ENCODE measurements at regions not wholly inside any gene's neighbourhood (a gene's known extent, or its start where the extent isn't known, plus 50 kb on each side); places are given as distances from the start of the nearest gene placed in this dataset.

GRCh38 chr7:130879191-130879590 lies 145.2 kb upstream of the KLF14 start:
- no peak for DNase-seq
- peaks cover 11% of the 10 kb centered on the region; the same call in 1 of the 2 replicates for H3K36me3 ChIP-seq
- H3K27ac ChIP-seq: no peak overlapping the region
- H3K9me3 ChIP-seq (replicated peaks): no peaks in the 10 kb centered on the region
- H3K4me3 ChIP-seq: no peak overlapping the region
- no peaks in the 10 kb centered on the region for H3K4me1 ChIP-seq
- no peaks in the 10 kb centered on the region for H3K27me3 ChIP-seq

- DNase-seq: no peak
- Histone ChIP-seq H3K27ac (no peak overlapping the region), H3K4me3 (no peak overlapping the region), H3K27me3 (no peaks in the 10 kb centered on the region), H3K4me1 (no peaks in the 10 kb centered on the region), H3K9me3 (replicated peaks) (no peaks in the 10 kb centered on the region), H3K36me3 (peaks cover 14% of the 10 kb centered on the region; the same call in 1 of the 2 replicates)
These were observed 146.7 kb upstream of the KLF14 start for GRCh38 chr7:130880668-130881067.

GRCh38 chr7:130881091-130881798 lies 147.2 kb upstream of the KLF14 start:
- Histone ChIP-seq H3K27me3 (no peaks in the 10 kb centered on the region), H3K36me3 (peaks cover 14% of the 10 kb centered on the region; the same call in 1 of the 2 replicates), H3K27ac (no peak overlapping the region), H3K4me1 (no peaks in the 10 kb centered on the region), H3K4me3 (no peak overlapping the region), H3K9me3 (replicated peaks) (no peaks in the 10 kb centered on the region)
- no peak for DNase-seq

GRCh38 chr7:130881799-130882141 lies 147.8 kb upstream of the KLF14 start:
- Histone ChIP-seq H3K9me3 (replicated peaks) (no peaks in the 10 kb centered on the region), H3K27ac (no peak overlapping the region), H3K27me3 (no peaks in the 10 kb centered on the region), H3K4me3 (no peak overlapping the region), H3K4me1 (peaks cover 2% of the 10 kb centered on the region), H3K36me3 (peaks cover 8% of the 10 kb centered on the region; the same call in 1 of the 2 replicates)
- DNase-seq: no peak

DNA sequence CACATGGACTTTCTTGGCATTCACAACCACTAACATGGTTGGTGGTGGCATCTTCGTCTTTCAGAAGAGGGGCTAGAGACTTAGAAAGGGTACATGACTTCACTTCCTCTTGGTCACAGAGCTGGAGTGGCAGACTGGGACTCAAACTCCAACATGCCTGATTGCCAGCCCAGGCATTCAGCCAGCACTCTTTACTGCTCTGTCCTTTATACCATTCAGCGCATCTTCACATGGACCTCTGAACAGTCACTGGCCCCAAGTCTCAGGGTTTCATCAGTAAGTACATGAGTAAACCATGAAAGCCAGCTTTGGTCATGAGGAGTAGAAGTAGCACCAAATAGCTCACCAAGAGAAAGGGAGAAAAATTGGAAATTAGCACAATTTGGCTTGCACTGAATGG lies 148.4 kb upstream of the KLF14 start:
- Histone ChIP-seq H3K27ac (no peak overlapping the region), H3K9me3 (replicated peaks) (no peaks in the 10 kb centered on the region), H3K27me3 (no peaks in the 10 kb centered on the region), H3K36me3 (peaks cover 5% of the 10 kb centered on the region; the same call in 1 of the 2 replicates), H3K4me3 (no peak overlapping the region), H3K4me1 (peaks cover 9% of the 10 kb centered on the region)
- DNase-seq: no peak

- Histone ChIP-seq H3K4me3 (no peak overlapping the region), H3K36me3 (peaks cover 2% of the 10 kb centered on the region; the same call in 1 of the 2 replicates), H3K4me1 (peaks cover 14% of the 10 kb centered on the region), H3K9me3 (replicated peaks) (no peaks in the 10 kb centered on the region), H3K27ac (no peak overlapping the region), H3K27me3 (no peaks in the 10 kb centered on the region)
- no peak for DNase-seq
These were observed 149.9 kb upstream of the KLF14 start for GRCh38 chr7:130883928-130884327.

DNA sequence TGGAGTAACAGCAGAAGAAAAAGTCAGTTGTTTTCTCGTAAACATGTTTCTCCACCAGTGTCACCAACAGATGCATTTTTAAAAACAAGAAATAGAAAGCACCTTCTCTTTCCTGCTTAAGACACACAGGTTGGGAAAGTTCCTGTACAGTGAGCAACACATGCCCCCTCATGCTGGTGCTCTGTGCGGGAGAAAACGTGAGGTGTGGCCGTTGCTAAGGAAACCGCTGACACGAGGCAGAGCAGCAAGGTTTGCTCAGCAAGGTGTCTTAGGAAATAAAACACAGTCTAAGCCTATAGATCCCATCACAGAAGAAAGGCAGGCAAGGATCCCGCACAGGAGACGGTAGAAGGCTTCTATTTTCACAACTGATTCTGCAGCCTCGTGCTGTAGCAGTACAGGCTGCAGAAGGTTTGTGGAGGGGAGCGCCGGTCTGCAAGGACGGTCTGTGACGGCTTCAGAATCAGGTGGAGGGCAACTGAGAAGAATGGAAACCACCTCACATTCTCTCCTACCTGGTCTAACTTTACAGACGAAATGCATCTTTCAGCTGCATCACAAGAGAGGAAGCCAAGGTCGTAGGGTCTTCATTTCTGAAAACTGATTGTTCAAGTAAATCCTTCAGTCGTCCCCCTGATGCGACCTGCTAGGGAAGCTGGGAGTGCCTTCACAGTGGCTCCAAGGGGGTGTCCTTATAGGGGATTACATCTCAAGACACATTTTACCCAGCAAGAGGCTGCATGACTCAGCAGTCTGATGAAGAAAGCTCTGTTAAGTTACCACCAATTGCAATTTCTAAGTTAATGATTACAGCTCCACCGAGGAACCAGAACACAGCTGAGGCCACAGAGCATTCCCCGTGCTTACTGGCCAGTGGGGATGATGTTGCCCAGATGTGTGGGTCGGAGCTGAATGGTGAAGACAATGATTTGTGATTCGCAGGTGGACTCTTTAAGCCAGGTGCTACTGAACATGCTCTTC lies 150.7 kb upstream of the KLF14 start:
- H3K4me1 ChIP-seq: peaks cover 14% of the 10 kb centered on the region
- H3K9me3 ChIP-seq (replicated peaks): no peaks in the 10 kb centered on the region
- no peak for DNase-seq
- no peak overlapping the region for H3K27ac ChIP-seq
- H3K4me3 ChIP-seq: no peak overlapping the region
- peaks cover 2% of the 10 kb centered on the region; the same call in 1 of the 2 replicates for H3K36me3 ChIP-seq
- H3K27me3 ChIP-seq: no peaks in the 10 kb centered on the region

- no peak overlapping the region; the same call in 1 of the 2 replicates for H3K27ac ChIP-seq
These were observed 152.6 kb upstream of the KLF14 start for GRCh38 chr7:130886438-130887135.

DNA sequence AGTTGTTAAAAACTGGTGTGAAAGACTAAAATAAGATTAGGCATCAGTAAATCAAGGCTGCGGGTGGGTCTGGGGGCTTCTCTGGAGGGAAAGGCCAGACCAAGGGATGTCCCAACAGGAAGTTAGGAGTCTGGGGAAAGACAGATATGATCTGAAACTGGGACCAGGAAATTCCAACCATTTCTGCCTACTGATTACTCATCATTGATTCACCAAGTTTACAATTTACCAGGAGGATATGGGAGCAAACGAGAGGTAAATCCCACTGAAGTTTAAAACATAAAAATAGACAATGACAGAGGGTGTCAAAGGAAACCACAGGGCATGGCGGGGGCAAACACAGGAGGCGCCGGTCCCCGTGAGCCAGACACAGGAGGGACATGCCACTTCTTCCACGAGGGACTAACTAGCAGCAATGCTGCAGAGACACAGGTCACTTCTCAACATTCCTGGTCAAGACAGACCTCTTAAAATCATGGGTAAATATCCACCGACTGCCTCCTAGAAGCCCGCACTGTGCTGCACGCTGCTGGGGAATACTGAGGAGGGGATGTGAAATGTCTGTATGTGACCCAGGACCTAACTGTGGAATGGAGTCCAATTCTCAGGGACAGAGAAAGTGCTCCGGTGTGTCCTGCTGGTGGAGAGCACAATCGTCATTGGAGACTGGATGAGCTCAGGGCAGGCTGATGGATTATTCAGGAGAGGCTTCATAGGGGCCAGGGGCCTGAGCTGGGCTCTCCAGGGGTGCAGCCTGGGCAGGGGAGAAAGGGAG lies 153.4 kb upstream of the KLF14 start:
- DNase-seq: no peak
- peaks cover 14% of the 10 kb centered on the region for H3K4me1 ChIP-seq
- no peak overlapping the region for H3K4me3 ChIP-seq
- H3K9me3 ChIP-seq (replicated peaks): no peaks in the 10 kb centered on the region
- H3K27me3 ChIP-seq: no peaks in the 10 kb centered on the region
- no peak overlapping the region; the same call in 1 of the 2 replicates for H3K27ac ChIP-seq
- H3K36me3 ChIP-seq: peaks cover 2% of the 10 kb centered on the region; the same call in 1 of the 2 replicates

More at GRCh38 chr7:130886438-130887135, 152.6 kb upstream of the KLF14 start:
- Histone ChIP-seq H3K4me3 (no peak overlapping the region), H3K27me3 (no peaks in the 10 kb centered on the region), H3K9me3 (replicated peaks) (no peaks in the 10 kb centered on the region), H3K36me3 (peaks cover 2% of the 10 kb centered on the region; the same call in 1 of the 2 replicates), H3K4me1 (peaks cover 14% of the 10 kb centered on the region)
- no peak for DNase-seq

DNA sequence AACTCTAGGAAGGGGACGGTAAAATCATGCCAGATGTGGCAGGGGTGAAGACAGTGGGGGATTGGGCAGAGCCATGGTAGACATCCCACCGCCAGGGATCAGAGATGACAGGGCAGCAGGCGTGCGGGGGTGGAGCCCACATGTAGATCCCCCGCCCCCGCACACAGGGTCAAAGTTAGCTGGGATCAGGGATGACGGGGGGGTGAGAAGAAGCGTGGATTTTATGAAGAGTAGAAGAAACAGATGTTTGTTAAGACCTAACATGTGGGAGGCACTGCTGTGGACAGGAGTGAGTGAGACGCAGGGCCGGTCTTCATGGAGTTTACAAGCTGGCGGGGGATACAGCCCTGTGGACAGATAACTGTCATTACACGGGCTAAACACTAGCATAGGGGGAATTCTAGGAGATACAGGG lies 154.0 kb upstream of the KLF14 start:
- H3K4me3 ChIP-seq: no peak overlapping the region
- no peaks in the 10 kb centered on the region for H3K9me3 ChIP-seq (replicated peaks)
- peaks cover 2% of the 10 kb centered on the region; the same call in 1 of the 2 replicates for H3K36me3 ChIP-seq

DNA sequence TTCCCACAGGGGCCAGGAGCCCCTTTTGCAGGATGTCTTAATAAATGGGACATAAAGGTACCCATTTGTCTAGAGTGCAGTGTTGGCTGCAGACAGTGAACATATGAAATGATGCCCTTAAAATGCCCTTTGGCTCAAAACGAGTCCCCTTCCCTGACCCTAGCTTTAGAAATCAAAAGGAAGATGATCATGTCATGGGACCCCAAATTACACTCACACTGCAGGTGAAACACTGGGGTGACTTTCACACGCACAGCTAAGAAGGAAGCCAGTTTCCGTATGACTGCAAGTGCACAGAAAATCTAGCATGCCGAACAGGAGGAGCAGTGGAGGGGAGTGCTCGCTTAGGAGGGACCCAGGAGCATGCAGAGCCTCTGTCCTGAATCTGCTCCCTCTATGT lies 154.5 kb upstream of the KLF14 start:
- no peaks in the 10 kb centered on the region for H3K27me3 ChIP-seq
- no peaks in the 10 kb centered on the region for H3K9me3 ChIP-seq (replicated peaks)
- H3K4me3 ChIP-seq: no peak overlapping the region
- peaks cover 2% of the 10 kb centered on the region; the same call in 1 of the 2 replicates for H3K36me3 ChIP-seq
- DNase-seq: no peak
- H3K27ac ChIP-seq: no peak overlapping the region
- peaks cover 15% of the 10 kb centered on the region for H3K4me1 ChIP-seq

More for the DNA sequence above, 154.0 kb upstream of the KLF14 start:
- DNase-seq: no peak
- Histone ChIP-seq H3K4me1 (peaks cover 14% of the 10 kb centered on the region), H3K27ac (no peak overlapping the region), H3K27me3 (no peaks in the 10 kb centered on the region)

DNA sequence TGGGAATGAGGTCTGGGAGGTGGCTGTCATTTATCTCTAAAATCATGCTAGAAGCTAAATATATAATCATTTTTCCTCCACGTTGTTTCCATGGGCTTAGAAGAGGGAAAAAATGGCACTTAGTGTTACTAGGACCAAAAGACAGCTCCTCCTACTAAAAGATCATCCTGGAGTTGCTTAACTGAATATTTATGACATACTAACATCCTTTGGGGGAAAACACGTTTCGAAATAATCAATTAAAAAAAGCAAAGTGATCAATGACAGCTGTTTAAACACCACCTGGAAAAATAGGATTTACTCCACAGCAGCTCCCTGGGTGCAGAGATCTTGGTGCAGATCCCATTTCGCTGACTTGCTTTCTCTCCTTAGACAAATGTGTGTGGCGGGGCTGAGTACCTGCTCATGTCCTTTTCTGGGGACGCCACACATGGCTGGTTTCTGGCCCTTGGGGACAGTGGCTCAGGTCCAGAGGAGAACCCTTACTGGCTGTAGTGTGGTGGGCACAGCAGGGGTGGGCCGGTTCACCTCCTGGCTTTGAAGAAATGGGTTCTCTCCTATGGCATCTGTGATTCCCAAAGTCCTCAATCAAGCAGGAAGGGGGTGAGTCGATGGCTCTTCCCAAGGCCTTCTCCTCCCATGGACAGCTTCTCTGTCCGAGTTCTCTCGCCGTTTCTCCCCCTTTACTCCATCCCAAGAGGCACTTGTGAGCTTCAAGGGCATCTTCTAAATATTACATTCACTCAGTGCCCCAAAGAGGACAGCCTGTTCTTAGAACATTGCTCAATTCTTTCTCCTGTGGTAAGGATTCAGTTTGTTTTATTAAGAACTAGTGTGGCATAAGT lies 156.4 kb upstream of the KLF14 start:
- DNase-seq: no peak
- H3K4me1 ChIP-seq: peaks cover 27% of the 10 kb centered on the region

More for the DNA sequence above, 156.4 kb upstream of the KLF14 start:
- no peak overlapping the region for H3K4me3 ChIP-seq
- H3K27ac ChIP-seq: no peak overlapping the region
- H3K9me3 ChIP-seq (replicated peaks): no peaks in the 10 kb centered on the region
- H3K27me3 ChIP-seq: no peaks in the 10 kb centered on the region
- H3K36me3 ChIP-seq: peaks cover under 1% of the 10 kb centered on the region; the same call in 1 of the 2 replicates

Measured in SJCRH30 (cell line).